Left hindlimb (tissue), 1 donor: ENCODE measurements at regions not wholly inside any gene's neighbourhood (a gene's known extent, or its start where the extent isn't known, plus 50 kb on each side); places are given as distances from the start of the nearest gene placed in this dataset.
"Not testable (repeated sequence)": the region's sequence is repeated elsewhere in the genome, so short reads cannot be mapped to it uniquely, and the experiment has no call there.

Experiments used
- DNase-seq: peaks from one replicate; pipeline ENCODE4 v3.0.0-alpha.2; 2018

DNA sequence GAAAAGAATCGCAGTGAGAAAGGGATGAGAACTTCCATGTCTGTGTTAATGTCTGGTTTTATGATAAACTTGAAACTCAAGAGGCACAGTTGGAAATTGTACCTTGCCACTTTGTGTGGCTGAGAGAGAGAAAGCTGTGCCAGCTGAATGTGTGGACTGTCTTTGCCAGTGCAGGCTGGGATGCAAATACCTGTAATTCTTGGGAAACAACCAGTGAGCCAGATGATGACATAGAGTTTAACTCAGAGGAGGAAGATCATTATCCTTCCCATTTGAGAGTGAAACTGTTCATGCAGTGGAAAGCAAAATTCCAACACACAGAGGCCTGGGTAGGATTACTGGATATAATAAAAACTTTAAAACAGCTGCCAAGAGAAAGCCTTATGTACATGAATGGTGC, 141.5 kb upstream of the NPAP1 start:
- not testable (repeated sequence) for DNase-seq

GRCh38 chr15:24557281-24557680, 118.3 kb upstream of the NPAP1 start:
- DNase-seq = not testable (repeated sequence)

GRCh38 chr15:24607636-24608035, 67.9 kb upstream of the NPAP1 start:
- no peak for DNase-seq

- DNase-seq = no peak
These were observed 57.9 kb upstream of the NPAP1 start for GRCh38 chr15:24617646-24618045.

DNA sequence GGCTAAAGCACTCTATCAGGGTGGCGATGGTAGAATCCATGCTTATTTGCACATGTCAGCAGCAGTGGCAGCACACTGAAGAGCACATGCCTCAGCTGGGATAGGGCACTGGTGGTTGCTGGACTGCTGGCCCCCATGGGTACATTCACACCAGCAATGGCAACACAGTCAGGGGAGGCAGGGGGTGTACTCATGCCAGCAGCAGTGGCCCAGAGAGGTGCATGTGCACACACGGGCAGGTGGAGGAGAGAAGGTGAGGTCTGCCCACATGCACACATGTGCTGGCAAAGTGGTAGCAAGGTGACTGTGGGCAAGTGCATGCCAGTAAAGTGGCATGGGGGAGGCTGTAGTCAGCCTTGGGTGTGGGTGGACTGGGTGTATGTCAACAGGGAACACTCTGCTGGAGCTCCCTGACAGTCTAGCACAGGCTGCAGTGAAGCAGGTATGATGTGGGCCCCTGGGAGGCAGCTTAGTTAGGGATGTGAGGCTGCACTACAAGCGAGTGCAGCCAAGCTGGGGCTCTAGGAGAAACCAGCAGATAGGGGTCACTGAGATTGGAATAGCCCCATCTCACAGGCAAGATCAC, 53.9 kb upstream of the NPAP1 start:
- no peak for DNase-seq
